TTC549 (cell line): ENCODE measurements at regions not wholly inside any gene's neighbourhood (a gene's known extent, or its start where the extent isn't known, plus 50 kb on each side); places are given as distances from the start of the nearest gene placed in this dataset.
"Not testable (repeated sequence)": the region's sequence is repeated elsewhere in the genome, so short reads cannot be mapped to it uniquely, and the experiment has no call there.

Experiments
- FAIRE-seq: peaks from 2 replicates; lab custom pipeline; 2012; peaks lifted over from hg19 to GRCh38; lab: Jason Lieb, UNC

GRCh38 chr17:46460129-46460528 lies 52.1 kb upstream of the LRRC37A2 start:
- not testable (repeated sequence) for FAIRE-seq

GRCh38 chr17:46455069-46455468 lies 57.2 kb upstream of the LRRC37A2 start:
- not testable (repeated sequence) for FAIRE-seq

- FAIRE-seq = not testable (repeated sequence)
Measured at GRCh38 chr17:46454572-46454971, 57.7 kb upstream of the LRRC37A2 start.

GRCh38 chr17:46453077-46453476 lies 59.2 kb upstream of the LRRC37A2 start:
- FAIRE-seq = not testable (repeated sequence)

GRCh38 chr17:46445849-46446248 lies 66.4 kb upstream of the LRRC37A2 start:
- not testable (repeated sequence) for FAIRE-seq

GRCh38 chr17:46445411-46445810 lies 66.9 kb upstream of the LRRC37A2 start:
- not testable (repeated sequence) for FAIRE-seq

- not testable (repeated sequence) for FAIRE-seq
Measured at GRCh38 chr17:46442153-46442552, 70.1 kb upstream of the LRRC37A2 start.

GRCh38 chr17:46440665-46441064 lies 71.6 kb upstream of the LRRC37A2 start:
- not testable (repeated sequence) for FAIRE-seq

GRCh38 chr17:46434450-46435062 lies 73.0 kb upstream of the ARL17B start:
- not testable (repeated sequence) for FAIRE-seq

GRCh38 chr17:46430300-46430699 lies 68.7 kb upstream of the ARL17B start:
- not testable (repeated sequence) for FAIRE-seq

- not testable (repeated sequence) for FAIRE-seq
Measured at GRCh38 chr17:46429675-46430074, 68.1 kb upstream of the ARL17B start.

GRCh38 chr17:46424187-46424884 lies 62.8 kb upstream of the ARL17B start:
- peak; percentile 94 for FAIRE-seq

- FAIRE-seq = not testable (repeated sequence)
Measured at GRCh38 chr17:46417907-46418306, 56.3 kb upstream of the ARL17B start.

GRCh38 chr17:46417261-46417660 lies 55.7 kb upstream of the ARL17B start:
- not testable (repeated sequence) for FAIRE-seq

GRCh38 chr17:46414559-46414958 lies 53.0 kb upstream of the ARL17B start:
- FAIRE-seq = not testable (repeated sequence)

GRCh38 chr17:46412156-46412555 lies 50.6 kb upstream of the ARL17B start:
- FAIRE-seq = not testable (repeated sequence)

GRCh38 chr17:46411172-46411852 lies 49.7 kb upstream of the ARL17B start:
- FAIRE-seq = not testable (repeated sequence)
